K562 (cell line): ENCODE measurements at regions not wholly inside any gene's neighbourhood (a gene's known extent, or its start where the extent isn't known, plus 50 kb on each side); places are given as distances from the start of the nearest gene placed in this dataset.

Experiments
- ATAC-seq: fragments of 200-7000 bp; cut with Tn5 transposase; 3 replicates; pipeline ENCODE4 v1.9.1; 2020; ENCODE audit warnings: moderate library complexity
- BruUV-seq: library from RNA; stranded (reverse); fragments of 400-500 nt; replicated peaks from 2 replicates; lab custom pipeline; 2021; lab: Mats Ljungman, UMichigan
- CTCF ChIA-PET: fragments of 300-600 bp; formaldehyde crosslinking; extraction: SDS; loops from one replicate; lab custom pipeline; 2021; ENCODE audit warnings: low intra/inter-chr PET ratio; lab: Yijun Ruan, JAX
- POLR2A ChIA-PET: fragments of 300-600, 350-650 bp; sonication (Branson Sonifier 250); formaldehyde crosslinking; extraction: SDS; loops from one replicate; lab custom pipeline; 2021; ENCODE audit warnings: antibody characterized with exemption, inconsistent platforms; lab: Yijun Ruan, JAX
- DNase-seq, 4 experiments: peaks; one replicate each; pipeline versions ENCODE4 v3.0.0 to v3.0.0-alpha.2; 2011 to 2018; ENCODE audit warnings: low spot score in 3 of 4, mixed read lengths in 3 of 4; ENCODE audit errors: extremely low read depth in 1 of 4
- FAIRE-seq: peaks from 2 replicates; lab custom pipeline; 2011; peaks lifted over from hg19 to GRCh38; lab: Jason Lieb, UNC
- H2AFZ ChIP-seq: 2 replicates; pipeline ENCODE4 v1.6.0; 2011; ENCODE audit warnings: low read depth, low read length, control low read depth, inconsistent platforms
- H3K27ac ChIP-seq: fragments of 200-600 bp; 3 replicates; pipeline ENCODE4 v1.8.0; 2011; ENCODE audit warnings: low read depth, mild to moderate bottlenecking, control low read depth, inconsistent platforms, low read length, moderate library complexity, mixed read lengths; ENCODE audit errors: extremely low read depth
- H3K27me3 ChIP-seq, 2 experiments: fragments of 300-600 bp in 1 of 2; 2 replicates in 1 of 2; 3 replicates in 1 of 2; pipeline versions ENCODE4 v1.6.0 to v1.8.0; 2011; ENCODE audit warnings: inconsistent platforms in 2 of 2, low read length in 2 of 2, mild to moderate bottlenecking in 1 of 2, mixed read lengths in 1 of 2, moderate library complexity in 1 of 2; ENCODE audit not compliant: control insufficient read depth in 2 of 2, insufficient read depth in 2 of 2
- H3K36me3 ChIP-seq: fragments of 300-600 bp; 3 replicates; pipeline ENCODE4 v1.8.0; 2011; ENCODE audit warnings: mild to moderate bottlenecking, low read length, inconsistent platforms; ENCODE audit not compliant: control insufficient read depth, insufficient read depth
- H3K4me1 ChIP-seq, 2 experiments: fragments of 200-600 bp in 1 of 2; replicated peaks in 1 of 2; 2 replicates in 1 of 2; 3 replicates in 1 of 2; pipeline versions ENCODE4 v1.5.1 to v1.8.0; 2011; ENCODE audit warnings: inconsistent platforms in 2 of 2, low read length in 2 of 2, mild to moderate bottlenecking in 1 of 2, mixed read lengths in 1 of 2, moderate library complexity in 1 of 2; ENCODE audit not compliant: control insufficient read depth in 2 of 2, insufficient read depth in 2 of 2
- H3K4me2 ChIP-seq: 2 replicates; pipeline ENCODE4 v1.6.1; 2011; ENCODE audit warnings: low read length, control low read depth, inconsistent platforms, mixed read lengths; ENCODE audit not compliant: insufficient read depth
- H3K4me3 ChIP-seq: fragments of 200-600 bp; sonication (generic), shearing (Covaris generic); 2 replicates; pipeline ENCODE4 v1.5.1; 2016; ENCODE audit warnings: control low read depth, inconsistent platforms
- H3K79me2 ChIP-seq: fragments of 200-600 bp; 3 replicates; pipeline ENCODE4 v1.8.0; 2011; ENCODE audit warnings: low read length, inconsistent platforms; ENCODE audit not compliant: control insufficient read depth, insufficient read depth
- H3K9ac ChIP-seq, 2 experiments: 2 replicates each; pipeline versions ENCODE4 v1.6.0 to v1.6.1; 2011; ENCODE audit warnings: low read depth in 2 of 2, low read length in 2 of 2, control low read depth in 1 of 2, inconsistent platforms in 1 of 2, mild to moderate bottlenecking in 1 of 2, mixed read lengths in 1 of 2; ENCODE audit not compliant: insufficient read depth in 1 of 2
- H3K9me1 ChIP-seq: one replicate; pipeline ENCODE4 v1.6.0; 2011; ENCODE audit warnings: inconsistent platforms, mild to moderate bottlenecking, low read length, moderate library complexity; ENCODE audit not compliant: control insufficient read depth, insufficient read depth
- H3K9me3 ChIP-seq: replicated peaks from 2 replicates; pipeline ENCODE4 v1.5.1; 2011; ENCODE audit warnings: low read depth, low read length, inconsistent platforms; ENCODE audit not compliant: control insufficient read depth, insufficient read depth
- H4K20me1 ChIP-seq: replicated peaks from 2 replicates; pipeline ENCODE4 v1.6.1; 2011; ENCODE audit warnings: low read length, inconsistent platforms, mixed read lengths; ENCODE audit not compliant: control insufficient read depth, insufficient read depth
- IFI16 ChIP-seq: fragments of 250-450 bp; sonication (Bioruptor Pico); IDR thresholded peaks from 2 replicates; pipeline ENCODE4 v2.1.2; 2022; ENCODE audit warnings: mild to moderate bottlenecking, inconsistent platforms
- MITF ChIP-seq: IDR thresholded peaks from 2 replicates; pipeline ENCODE4 v1.6.1; 2014; ENCODE audit warnings: antibody characterized with exemption
- NFIC ChIP-seq: fragments of 450-650 bp; IDR thresholded peaks from 2 replicates; pipeline ENCODE4 v1.6.1; 2017; ENCODE audit warnings: mild to moderate bottlenecking, inconsistent platforms
- SRSF3 ChIP-seq: fragments of 200-400 bp; formaldehyde crosslinking; IDR thresholded peaks from 2 replicates; pipeline ENCODE4 v1.6.1; 2016; ENCODE audit warnings: mild to moderate bottlenecking, low read length, moderate library complexity; ENCODE audit not compliant: insufficient read depth
- TBP ChIP-seq: optimal IDR thresholded peaks from 2 replicates; pipeline ENCODE3; 2011; ENCODE audit warnings: low read depth, low read length, improper control_type of control experiment
- WGBS: fragments of 100-300 bp; shearing (Covaris generic); methylation state at CpG from one replicate; pipeline ENCODE4 v1.1.6; 2016; ENCODE audit warnings: low coverage, mixed read lengths; ENCODE audit not compliant: insufficient coverage; ENCODE audit errors: missing lambda C conversion rate; 5-methylcytosine and 5-hydroxymethylcytosine counted together
- in situ Hi-C: fragments of 300-500 bp; cut with MboI; formaldehyde crosslinking; loops from 4 replicates; pipeline ENCODE4 v1.15.0; 2018; ENCODE audit warnings: inconsistent platforms, mixed read lengths
- intact Hi-C: fragments of 100-400 bp; cut with micrococcal nuclease; formaldehyde crosslinking; loops from 2 replicates; pipeline ENCODE4 v1.14.2; 2022

DNA sequence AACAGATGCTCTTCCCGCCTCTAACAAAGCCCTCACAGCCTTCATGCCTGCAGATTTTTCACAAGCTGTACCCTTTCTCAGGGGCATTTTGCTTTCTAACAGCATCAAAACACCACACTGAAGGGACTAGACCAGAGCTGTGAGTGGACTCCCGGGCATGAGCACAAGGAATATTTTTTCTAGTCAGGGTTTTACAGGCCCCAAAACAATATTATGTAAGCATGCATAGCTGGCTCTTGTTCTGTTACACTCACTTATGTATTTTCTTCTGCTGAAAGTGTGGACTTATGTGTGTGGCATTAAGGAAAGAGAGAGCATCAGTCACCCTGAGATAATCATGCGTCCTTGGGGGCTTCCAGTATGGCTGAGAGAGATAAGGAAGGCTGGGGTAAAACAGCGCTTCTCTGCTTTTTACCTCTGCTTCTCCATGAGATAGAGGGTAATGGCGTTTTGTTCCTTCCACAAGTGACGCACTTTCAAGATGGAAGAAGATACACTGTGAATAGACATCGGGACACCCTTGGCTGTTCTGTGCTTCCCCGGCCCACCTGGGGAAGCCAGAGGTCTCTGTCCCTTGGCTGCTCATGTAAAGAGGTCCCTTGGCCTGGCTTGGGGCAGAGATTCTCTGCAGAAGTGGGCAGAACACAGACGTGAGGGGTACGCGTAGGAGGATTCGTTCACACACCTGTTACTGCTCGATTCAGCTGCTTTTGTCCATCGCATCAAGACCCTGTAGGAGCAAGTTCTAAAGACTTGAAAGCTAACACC is 266.7 kb upstream of the RAB4A start (continued):
- TF ChIP-seq TBP (peak; percentile 4), MITF (no peak), NFIC (peak; percentile 73)

- FAIRE-seq (no peak), ATAC-seq (no peak), DNase-seq (no peak)
- BruUV-seq, result no TSS peak
- H3K9me1 ChIP-seq, result no peaks in the 10 kb centered on the region
- peaks cover 7 to 25% of the 10 kb centered on the region in 2 experiments; a peak in 4 of 5 replicates for H3K4me1 ChIP-seq
- CTCF ChIA-PET, result no interaction called here
- no peak overlapping the region for H3K27ac ChIP-seq
- H3K79me2 ChIP-seq, result no peaks in the 10 kb centered on the region
- POLR2A ChIA-PET, result interaction anchor here (0.7 to 1.1 kb wide), 3 partner anchors 8 to 25 kb away, joined by 3 to 4 read pairs (median 3); no protein-coding TSS in a partner anchor
- TF ChIP-seq SRSF3, result no peak
- no peak for TF ChIP-seq IFI16
- 33% methylated on average over 3 of the region's 3 CpGs for WGBS
- 0 out of 2 replicates have a peak overlapping the region, but pooled peaks have one; percentile 1 for H3K4me2 ChIP-seq
- H3K4me3 ChIP-seq, result no peak overlapping the region
- H3K9ac ChIP-seq, result no peak overlapping the region
- peaks cover 5 to 27% of the 10 kb centered on the region in 2 experiments; a peak in 3 of 5 replicates for H3K27me3 ChIP-seq
- H4K20me1 ChIP-seq, result no peaks in the 10 kb centered on the region
- no peaks in the 10 kb centered on the region for H3K36me3 ChIP-seq
- intact Hi-C loops, result no loop called here
- in situ Hi-C loops, result no loop called here
- H2AFZ ChIP-seq, result no peak overlapping the region; the same call in 1 of the 2 replicates
- H3K9me3 ChIP-seq, result no peaks in the 10 kb centered on the region
Observed at GRCh38 chr1:229005097-229005496, 265.8 kb upstream of the RAB4A start.
